ENCODE measurements at regions not wholly inside any gene's neighbourhood (a gene's known extent, or its start where the extent isn't known, plus 50 kb on each side); places are given as distances from the start of the nearest gene placed in this dataset.

- TF ChIP-seq CTCF (IDR thresholded peaks at IDR 0.05; ENCODE audit: insufficient read depth, low read length, poor library complexity, severe bottlenecking) = no peak
- no peak for DNase-seq (ENCODE audit: low read depth)
- Histone ChIP-seq H3K4me3 (ENCODE audit: low read depth, low read length) (no peak overlapping the region), H3K27me3 (ENCODE audit: control insufficient read depth, insufficient read depth, low read length) (no peaks in the 10 kb centered on the region), H3K36me3 (ENCODE audit: control insufficient read depth, insufficient read depth, low read length) (no peaks in the 10 kb centered on the region)
These were observed 125.1 kb upstream of the SGK1 start for GRCh38 chr6:134443009-134443408.

GRCh38 chr6:134442073-134442472, 124.2 kb upstream of the SGK1 start:
- DNase-seq (ENCODE audit: low read depth) = no peak
- H3K36me3 ChIP-seq (ENCODE audit: control insufficient read depth, insufficient read depth, low read length) = no peaks in the 10 kb centered on the region
- no peak overlapping the region for H3K4me3 ChIP-seq (ENCODE audit: low read depth, low read length)
- TF ChIP-seq CTCF (IDR thresholded peaks at IDR 0.05; ENCODE audit: insufficient read depth, low read length, poor library complexity, severe bottlenecking) = no peak
- no peaks in the 10 kb centered on the region for H3K27me3 ChIP-seq (ENCODE audit: control insufficient read depth, insufficient read depth, low read length)

GRCh38 chr6:134438837-134439236, 120.9 kb upstream of the SGK1 start:
- H3K36me3 ChIP-seq (ENCODE audit: control insufficient read depth, insufficient read depth, low read length) = no peaks in the 10 kb centered on the region
- H3K27me3 ChIP-seq (ENCODE audit: control insufficient read depth, insufficient read depth, low read length) = no peaks in the 10 kb centered on the region
- TF ChIP-seq CTCF (IDR thresholded peaks at IDR 0.05; ENCODE audit: insufficient read depth, low read length, poor library complexity, severe bottlenecking) = no peak
- H3K4me3 ChIP-seq (ENCODE audit: low read depth, low read length) = no peak overlapping the region
- no peak for DNase-seq (ENCODE audit: low read depth)

- DNase-seq (ENCODE audit: low read depth) = no peak
- H3K4me3 ChIP-seq (ENCODE audit: low read depth, low read length) = no peak overlapping the region
- no peak for TF ChIP-seq CTCF (IDR thresholded peaks at IDR 0.05; ENCODE audit: insufficient read depth, low read length, poor library complexity, severe bottlenecking)
- H3K36me3 ChIP-seq (ENCODE audit: control insufficient read depth, insufficient read depth, low read length) = no peaks in the 10 kb centered on the region
- no peaks in the 10 kb centered on the region for H3K27me3 ChIP-seq (ENCODE audit: control insufficient read depth, insufficient read depth, low read length)
These were observed 119.5 kb upstream of the SGK1 start for GRCh38 chr6:134437376-134437775.

- H3K27me3 ChIP-seq (ENCODE audit: control insufficient read depth, insufficient read depth, low read length) = no peaks in the 10 kb centered on the region
- H3K36me3 ChIP-seq (ENCODE audit: control insufficient read depth, insufficient read depth, low read length) = no peaks in the 10 kb centered on the region
- H3K4me3 ChIP-seq (ENCODE audit: low read depth, low read length) = no peak overlapping the region
- TF ChIP-seq CTCF (IDR thresholded peaks at IDR 0.05; ENCODE audit: insufficient read depth, low read length, poor library complexity, severe bottlenecking) = no peak
- no peak for DNase-seq (ENCODE audit: low read depth)
These were observed 119.0 kb upstream of the SGK1 start for GRCh38 chr6:134436950-134437349.

GRCh38 chr6:134436281-134436815, 118.4 kb upstream of the SGK1 start:
- H3K4me3 ChIP-seq (ENCODE audit: low read depth, low read length) = peak overlapping the region; percentile 10

More at GRCh38 chr6:134436281-134436815, 118.4 kb upstream of the SGK1 start:
- DNase-seq (ENCODE audit: low read depth) = peak; percentile 93
- Histone ChIP-seq H3K27me3 (ENCODE audit: control insufficient read depth, insufficient read depth, low read length) (no peaks in the 10 kb centered on the region), H3K36me3 (ENCODE audit: control insufficient read depth, insufficient read depth, low read length) (no peaks in the 10 kb centered on the region)
- no peak for TF ChIP-seq CTCF (IDR thresholded peaks at IDR 0.05; ENCODE audit: insufficient read depth, low read length, poor library complexity, severe bottlenecking)
